LoVo (cell line): ENCODE measurements at regions not wholly inside any gene's neighbourhood (a gene's known extent, or its start where the extent isn't known, plus 50 kb on each side); places are given as distances from the start of the nearest gene placed in this dataset.

Experiments
- DNase-seq: peaks from one replicate; pipeline ENCODE4 v3.0.0-alpha.2; 2016; ENCODE audit warnings: low spot score

- DNase-seq, result no peak
These were observed 75.9 kb upstream of the SMYD2 start for GRCh38 chr1:214205053-214205452.

DNA sequence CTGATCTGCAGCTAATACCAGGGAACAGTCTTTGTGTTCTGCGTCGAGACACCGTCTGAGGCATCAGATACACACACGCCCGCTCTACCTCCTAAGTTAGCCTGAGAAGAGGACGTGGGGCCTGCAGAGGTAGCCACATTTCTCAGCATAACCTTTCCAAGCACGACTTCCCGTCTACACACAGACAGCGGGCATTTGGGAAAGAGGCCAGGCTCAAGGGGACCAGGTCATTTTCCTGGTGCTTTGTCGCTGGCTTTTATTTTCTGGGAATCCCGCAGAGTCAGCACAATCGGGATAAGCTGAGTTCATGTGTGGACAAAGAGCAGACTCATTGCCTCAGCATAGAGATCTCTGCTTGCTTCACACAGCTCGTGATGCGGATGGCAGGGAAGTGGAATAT is 72.5 kb upstream of the SMYD2 start:
- DNase-seq, result no peak

GRCh38 chr1:214209260-214209808 is 71.6 kb upstream of the SMYD2 start:
- no peak for DNase-seq

GRCh38 chr1:214213136-214213535 is 67.8 kb upstream of the SMYD2 start:
- DNase-seq, result no peak

GRCh38 chr1:214214851-214215250 is 66.1 kb upstream of the SMYD2 start:
- no peak for DNase-seq

DNA sequence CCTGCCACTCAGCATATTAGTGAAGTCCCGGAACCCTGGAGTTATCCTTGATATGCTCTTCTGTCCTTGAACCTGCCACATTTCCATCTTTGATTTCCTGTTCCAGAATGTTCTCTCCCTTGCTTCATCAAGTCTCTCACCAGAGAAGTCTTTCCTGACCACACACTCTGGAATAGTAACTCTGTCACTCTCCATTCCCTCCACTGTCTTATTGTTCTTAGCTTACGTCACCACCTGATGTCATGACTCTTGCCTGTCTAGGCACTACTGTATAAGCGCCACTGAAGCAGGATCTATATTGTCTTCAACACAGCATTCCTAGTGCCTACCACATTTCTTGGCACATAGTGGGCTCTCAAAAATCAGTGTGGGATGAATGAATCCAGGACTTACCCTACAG is 65.4 kb upstream of the SMYD2 start:
- no peak for DNase-seq

- DNase-seq, result no peak
These were observed 64.9 kb upstream of the SMYD2 start for GRCh38 chr1:214216021-214216420.

DNA sequence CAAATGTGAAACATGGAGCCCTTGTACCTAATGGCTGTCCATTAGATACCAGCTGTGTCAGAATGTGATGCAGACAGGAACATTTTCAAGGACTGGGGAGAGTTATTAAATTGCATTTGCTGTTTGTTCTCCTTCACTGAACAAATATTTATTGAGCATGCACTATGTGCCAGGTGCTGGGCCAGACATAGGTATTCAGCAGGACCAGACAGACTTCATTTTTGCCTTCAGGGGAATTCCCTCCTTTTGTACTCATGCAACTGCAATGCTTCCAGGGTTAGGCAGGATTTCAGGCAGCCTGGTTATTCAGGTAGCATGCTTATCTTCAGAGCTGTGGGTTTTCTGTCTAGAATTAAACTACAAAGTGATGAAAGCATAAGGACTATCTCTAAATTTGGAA is 64.2 kb upstream of the SMYD2 start:
- no peak for DNase-seq

DNA sequence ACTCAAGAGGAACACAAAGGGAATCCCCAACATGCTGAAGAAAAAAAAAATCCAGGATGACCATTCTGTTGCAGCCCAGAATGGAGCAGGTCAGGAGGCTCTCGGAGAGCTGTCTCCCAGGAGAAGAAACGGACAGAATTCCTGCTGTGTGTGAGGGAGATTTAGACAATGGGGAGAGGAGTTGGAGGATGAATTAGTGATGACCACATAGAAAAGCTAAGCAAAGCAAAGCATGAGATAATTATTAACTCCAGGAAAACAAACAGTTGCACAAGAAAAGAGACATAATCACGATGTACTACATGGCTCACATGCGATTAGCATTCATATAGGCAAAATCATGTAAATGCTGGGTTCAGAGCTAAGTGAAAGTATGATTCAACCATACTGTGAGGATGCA is 61.1 kb upstream of the SMYD2 start:
- DNase-seq, result no peak

DNA sequence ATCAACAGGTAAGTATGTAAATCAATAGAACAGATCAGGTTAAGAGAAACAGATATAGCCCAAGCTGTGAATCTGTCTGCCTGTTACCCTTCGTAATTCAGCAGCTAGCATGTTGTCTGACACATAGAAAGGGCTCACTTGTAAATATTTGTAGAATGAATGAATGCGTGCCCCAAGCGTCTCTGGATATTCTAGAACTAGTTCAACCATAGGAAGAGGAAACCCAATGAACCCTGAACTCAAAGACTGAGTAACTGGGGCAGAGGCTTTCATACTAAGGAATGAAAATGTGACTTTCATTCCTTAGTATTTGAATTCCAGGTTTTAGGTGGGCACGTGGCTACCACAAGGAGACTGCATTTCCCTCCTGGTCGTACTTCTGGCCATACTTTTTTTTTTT is 60.1 kb upstream of the SMYD2 start:
- no peak for DNase-seq

DNA sequence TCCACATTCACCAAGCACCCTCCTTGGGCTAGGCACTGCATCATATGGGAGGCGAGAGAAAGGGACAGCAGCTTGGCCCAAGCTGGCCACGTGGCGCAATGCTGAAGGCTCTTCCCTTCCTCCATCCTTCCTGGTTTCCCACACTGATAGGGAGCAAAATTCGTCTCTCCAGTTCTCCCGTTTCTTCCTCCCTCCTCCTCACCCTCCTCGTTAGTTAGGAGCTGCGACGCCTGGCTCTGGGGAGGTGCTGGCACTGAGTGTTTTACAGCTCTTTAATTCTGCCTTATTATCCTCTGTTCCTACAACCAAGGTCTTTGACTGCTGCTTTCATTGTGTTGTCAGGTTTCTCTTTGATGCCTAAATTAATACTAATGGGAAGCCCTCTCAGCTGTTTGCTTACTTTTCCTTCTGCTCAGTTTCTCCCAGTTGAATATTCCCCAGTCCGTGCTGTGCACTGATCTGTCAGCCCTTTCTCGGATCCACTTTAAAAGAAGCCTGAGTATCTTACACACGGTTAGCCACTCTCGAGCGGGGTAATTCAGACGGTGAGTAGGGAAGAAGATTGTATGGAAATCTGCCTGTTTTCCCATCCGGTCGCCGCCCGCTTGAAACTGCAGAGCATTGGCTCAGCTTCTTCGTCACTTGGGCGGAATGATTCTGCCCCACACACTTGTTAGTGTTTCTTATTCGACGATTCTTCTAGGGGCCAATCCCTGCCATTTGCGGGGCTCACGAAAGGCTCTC is 56.2 kb upstream of the SMYD2 start:
- no peak for DNase-seq

DNA sequence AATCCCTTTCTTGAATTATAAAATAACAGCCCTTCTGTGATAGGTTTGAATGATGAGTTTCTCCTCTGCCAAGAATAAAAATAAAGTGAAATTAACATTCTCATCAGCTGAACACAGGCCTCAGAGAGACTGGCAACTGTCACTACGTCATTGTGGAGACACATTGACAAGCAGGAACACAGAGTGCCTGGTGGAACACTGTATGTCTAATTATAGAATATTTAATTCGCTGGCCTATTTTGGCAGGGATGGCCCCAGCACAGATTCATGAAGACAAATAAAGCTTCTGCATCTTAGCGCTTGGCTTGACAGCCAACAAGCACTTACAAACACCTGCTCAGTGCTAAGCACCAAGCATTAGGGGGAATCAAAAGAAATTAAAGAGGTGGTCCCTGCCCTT is 52.0 kb upstream of the SMYD2 start:
- DNase-seq, result no peak

DNA sequence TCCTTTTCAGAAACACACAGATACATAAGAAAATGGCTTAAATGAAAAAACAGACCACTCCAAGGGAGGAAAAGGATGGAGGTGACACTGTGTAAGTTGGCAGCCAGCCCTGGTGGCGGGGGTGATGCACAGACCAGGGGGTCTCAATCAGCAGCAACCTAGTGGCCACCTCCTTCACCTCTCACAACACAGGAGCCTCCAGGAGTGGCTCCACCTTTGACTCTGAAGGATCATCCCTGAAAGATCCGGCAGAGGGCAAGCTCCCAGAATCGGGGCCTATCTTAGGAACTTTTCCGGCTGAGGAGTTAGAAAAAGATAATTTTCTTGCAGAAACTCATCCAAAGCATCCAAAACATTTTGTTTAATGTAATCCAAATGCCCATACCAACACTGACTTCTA is 51.2 kb upstream of the SMYD2 start:
- DNase-seq, result no peak
